HepG2 (cell line): ENCODE measurements at regions not wholly inside any gene's neighbourhood (a gene's known extent, or its start where the extent isn't known, plus 50 kb on each side); places are given as distances from the start of the nearest gene placed in this dataset.

Source experiments
- ATAC-seq: fragments of 200-7000 bp; cut with Tn5 transposase; 3 replicates; pipeline ENCODE4 v1.9.1; 2020; ENCODE audit warnings: mild to moderate bottlenecking, moderate library complexity
- BruUV-seq: library from RNA; stranded (reverse); fragments of 400-500 nt; replicated peaks from 2 replicates; lab custom pipeline; 2021; lab: Mats Ljungman, UMichigan
- CTCF ChIA-PET: fragments of 300-600 bp; formaldehyde crosslinking; extraction: SDS; loops from one replicate; lab custom pipeline; 2021; ENCODE audit warnings: low total read pairs, inconsistent platforms, low intra/inter-chr PET ratio; lab: Yijun Ruan, JAX
- POLR2A ChIA-PET: fragments of 350-600 bp; sonication (Branson Sonifier 250); formaldehyde crosslinking; loops from one replicate; lab custom pipeline; 2020; ENCODE audit warnings: antibody characterized with exemption, inconsistent platforms; lab: Yijun Ruan, JAX
- DNase-seq: peaks from one replicate; pipeline ENCODE4 v3.0.0-alpha.2; 2015; ENCODE audit warnings: low spot score
- FAIRE-seq: peaks from 3 replicates; lab custom pipeline; 2011; peaks lifted over from hg19 to GRCh38; lab: Jason Lieb, UNC
- H2AFZ ChIP-seq: one replicate; pipeline ENCODE4 v1.6.1; 2011; ENCODE audit warnings: low read length, inconsistent platforms
- H3K27ac ChIP-seq: fragments of 300-600 bp; 3 replicates; pipeline ENCODE4 v1.8.0; 2011; ENCODE audit warnings: mixed run types, mild to moderate bottlenecking, mixed read lengths, low read length, inconsistent platforms; ENCODE audit not compliant: insufficient read depth; ENCODE audit errors: extremely low read length
- H3K27me3 ChIP-seq, 2 experiments: fragments of 200-600 bp in 1 of 2; 2 replicates in 1 of 2; 3 replicates in 1 of 2; pipeline versions ENCODE4 v1.6.0 to v1.8.0; 2011; ENCODE audit warnings: low read length in 2 of 2, mild to moderate bottlenecking in 2 of 2, moderate library complexity in 2 of 2, inconsistent platforms in 1 of 2; ENCODE audit not compliant: insufficient read depth in 2 of 2, control insufficient read depth in 1 of 2
- H3K36me3 ChIP-seq, 2 experiments: fragments of 200-600 bp in 1 of 2; replicated peaks in 1 of 2; 2 replicates in 1 of 2; 3 replicates in 1 of 2; pipeline versions ENCODE4 v1.5.1 to v1.8.0; 2011; ENCODE audit warnings: low read length in 2 of 2, inconsistent platforms in 1 of 2; ENCODE audit not compliant: insufficient read depth in 2 of 2, control insufficient read depth in 1 of 2
- H3K4me1 ChIP-seq: 2 replicates; pipeline ENCODE4 v1.5.1; 2012; ENCODE audit warnings: low read length, inconsistent platforms; ENCODE audit not compliant: insufficient read depth
- H3K4me2 ChIP-seq: 2 replicates; pipeline ENCODE4 v1.6.0; 2011; ENCODE audit warnings: low read depth, low read length, inconsistent platforms
- H3K4me3 ChIP-seq, 3 experiments: fragments of 200-600 bp in 1 of 3; sonication (generic), shearing (Covaris generic) in 1 of 3; replicated peaks in 1 of 3; 2 replicates each; pipeline ENCODE4 v1.5.1; 2011 to 2016; ENCODE audit warnings: low read length in 3 of 3, inconsistent platforms in 2 of 3, low read depth in 2 of 3, mild to moderate bottlenecking in 2 of 3, control low read depth in 1 of 3, mixed read lengths in 1 of 3; ENCODE audit not compliant: insufficient read depth in 1 of 3
- H3K79me2 ChIP-seq: one replicate; pipeline ENCODE4 v1.6.1; 2011; ENCODE audit warnings: low read length, inconsistent platforms; ENCODE audit not compliant: insufficient read depth
- H3K9ac ChIP-seq: 2 replicates; pipeline ENCODE4 v1.6.0; 2011; ENCODE audit warnings: mild to moderate bottlenecking, low read depth, low read length, inconsistent platforms; ENCODE audit not compliant: insufficient read depth
- H3K9me3 ChIP-seq: 2 replicates; pipeline ENCODE4 v1.5.1; 2012; ENCODE audit warnings: mild to moderate bottlenecking, low read length
- H4K20me1 ChIP-seq: 2 replicates; pipeline ENCODE4 v1.6.0; 2011; ENCODE audit warnings: inconsistent platforms, mild to moderate bottlenecking, low read length, moderate library complexity; ENCODE audit not compliant: insufficient read depth
- AHR ChIP-seq: IDR thresholded peaks from 2 replicates; pipeline ENCODE4 v1.6.1; 2018; ENCODE audit warnings: missing genetic modification reagents, missing compliant biosample characterization
- CREB1 ChIP-seq, 2 experiments: fragments of 450-650 bp in 1 of 2; IDR thresholded peaks; 2 replicates each; pipeline ENCODE4 v1.6.1; 2016 to 2017; ENCODE audit warnings: control low read depth in 1 of 2, mild to moderate bottlenecking in 1 of 2, missing compliant biosample characterization in 1 of 2, missing genetic modification characterization in 1 of 2
- FOXM1 ChIP-seq: sonication (generic); formaldehyde crosslinking; IDR thresholded peaks from 2 replicates; pipeline ENCODE4 v1.5.0; 2020; ENCODE audit warnings: missing genetic modification reagents
- GPN1 ChIP-seq: sonication (generic); formaldehyde crosslinking; IDR thresholded peaks from 2 replicates; pipeline ENCODE4 v1.5.1; 2020; ENCODE audit warnings: missing genetic modification reagents, borderline replicate concordance
- HOXD1 ChIP-seq: sonication (generic); formaldehyde crosslinking; IDR thresholded peaks from 2 replicates; pipeline ENCODE4 v1.5.0; 2020; ENCODE audit warnings: missing genetic modification reagents
- KDM2A ChIP-seq: sonication (generic); formaldehyde crosslinking; IDR thresholded peaks from 2 replicates; pipeline ENCODE4 v1.4.0; 2020; ENCODE audit warnings: low read depth, missing genetic modification reagents, borderline replicate concordance
- MTF1 ChIP-seq: sonication (generic); formaldehyde crosslinking; IDR thresholded peaks from 2 replicates; pipeline ENCODE4 v1.5.0; 2020; ENCODE audit warnings: missing genetic modification reagents
- ZNF383 ChIP-seq: sonication (generic); formaldehyde crosslinking; IDR thresholded peaks from 2 replicates; pipeline ENCODE4 v1.4.0; 2020; ENCODE audit warnings: missing genetic modification reagents, mild to moderate bottlenecking, borderline replicate concordance
- ZNF614 ChIP-seq: IDR thresholded peaks from 2 replicates; pipeline ENCODE4 v1.6.1; 2018; ENCODE audit warnings: missing biosample characterization, missing genetic modification reagents, inconsistent platforms, borderline replicate concordance
- ZNF615 ChIP-seq: sonication (generic); formaldehyde crosslinking; IDR thresholded peaks from 2 replicates; pipeline ENCODE4 v1.5.0; 2020; ENCODE audit warnings: mild to moderate bottlenecking, missing genetic modification reagents, borderline replicate concordance
- WGBS: methylation state at CpG from one replicate; pipeline ENCODE4 v1.1.6; 2017; ENCODE audit warnings: low lambda C conversion rate; 5-methylcytosine and 5-hydroxymethylcytosine counted together
- in situ Hi-C: cut with HindIII; loops from 2 replicates; pipeline ENCODE4 v1.10.0; 2017; ENCODE audit warnings: low pct_unique_long_range_greater_than_20kb; ENCODE audit not compliant: extremely low pct_ligation_motif_present
- intact Hi-C: fragments of 100-400 bp; cut with micrococcal nuclease; formaldehyde crosslinking; loops from one replicate; pipeline ENCODE4 v1.10.0; 2022; ENCODE audit not compliant: unreplicated experiment
- TF ChIP-seq, protein P1 (sequence below): sonication (generic); formaldehyde crosslinking; IDR thresholded peaks from 2 replicates; pipeline ENCODE4 v1.4.0; 2020; ENCODE audit warnings: mild to moderate bottlenecking, missing genetic modification reagents
- TF ChIP-seq, protein P2 (sequence below): sonication (generic); formaldehyde crosslinking; IDR thresholded peaks from 2 replicates; pipeline ENCODE4 v1.4.0; 2020; ENCODE audit warnings: missing genetic modification reagents

DNA sequence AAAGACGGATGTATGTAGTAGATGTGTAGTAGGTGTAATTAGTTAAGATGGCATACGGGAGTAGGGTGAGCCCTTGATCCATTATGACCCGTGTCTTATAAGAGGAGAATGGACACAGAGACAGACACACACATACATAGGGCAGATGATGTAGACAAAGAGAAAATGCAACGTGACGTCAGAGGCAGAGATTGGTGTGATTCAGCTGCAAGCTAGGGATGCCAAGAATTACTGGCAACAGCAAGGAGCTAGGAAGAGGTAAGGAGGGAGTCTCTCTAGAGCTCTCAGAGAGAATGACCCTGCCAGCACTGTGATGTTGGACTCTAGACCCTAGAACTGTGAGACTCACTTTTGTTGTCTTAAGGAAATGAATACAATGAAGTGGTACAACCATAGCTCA lies 247.0 kb upstream of the HABP2 start:
- no peak for FAIRE-seq

DNA sequence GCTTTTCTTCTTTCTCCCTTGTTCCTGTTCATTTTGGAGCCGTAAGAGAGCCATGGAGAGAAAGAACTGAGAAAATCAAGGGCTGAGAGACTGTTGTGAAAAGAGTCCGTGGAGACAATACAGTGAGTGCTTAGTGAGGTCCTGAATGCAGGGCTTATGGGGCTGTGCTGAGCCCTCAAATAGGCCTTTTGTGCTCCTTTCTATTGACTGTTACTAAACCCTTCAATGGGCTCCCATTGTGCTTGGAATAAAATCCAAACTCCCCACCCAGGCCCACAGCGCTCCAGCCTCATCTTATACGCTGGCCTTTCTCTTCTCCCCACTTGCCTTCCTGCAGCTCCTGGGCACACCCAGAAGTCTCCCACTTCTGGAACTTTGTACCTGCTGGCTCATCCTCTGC lies 243.1 kb upstream of the HABP2 start:
- BruUV-seq = no TSS peak
- Histone ChIP-seq H3K4me1 (peaks cover 3% of the 10 kb centered on the region), H3K9ac (no peak overlapping the region), H4K20me1 (no peaks in the 10 kb centered on the region), H3K79me2 (no peaks in the 10 kb centered on the region), H3K36me3 (no peaks in the 10 kb centered on the region), H3K27me3 (no peaks in the 10 kb centered on the region; a peak in 1 of 5 replicates), H3K9me3 (no peaks in the 10 kb centered on the region), H3K4me2 (no peak overlapping the region), H3K4me3 (no peak overlapping the region), H2AFZ (no peak overlapping the region), H3K27ac (no peak overlapping the region)
- ChIA-PET POLR2A (no interaction called here), CTCF (no interaction called here)
- FAIRE-seq (no peak), DNase-seq (no peak), ATAC-seq (no peak)
- intact Hi-C loops (no loop called here), in situ Hi-C loops (no loop called here)
- 56% methylated on average over 4 of the region's 4 CpGs for WGBS
- no peak for TF ChIP-seq MTF1 (CRISPR knock-in tag)
- no peak for TF ChIP-seq AHR (CRISPR knock-in tag)
- TF ChIP-seq HOXD1 (CRISPR knock-in tag) = no peak
- no peak for TF ChIP-seq KDM2A
- TF ChIP-seq, protein P1, sequence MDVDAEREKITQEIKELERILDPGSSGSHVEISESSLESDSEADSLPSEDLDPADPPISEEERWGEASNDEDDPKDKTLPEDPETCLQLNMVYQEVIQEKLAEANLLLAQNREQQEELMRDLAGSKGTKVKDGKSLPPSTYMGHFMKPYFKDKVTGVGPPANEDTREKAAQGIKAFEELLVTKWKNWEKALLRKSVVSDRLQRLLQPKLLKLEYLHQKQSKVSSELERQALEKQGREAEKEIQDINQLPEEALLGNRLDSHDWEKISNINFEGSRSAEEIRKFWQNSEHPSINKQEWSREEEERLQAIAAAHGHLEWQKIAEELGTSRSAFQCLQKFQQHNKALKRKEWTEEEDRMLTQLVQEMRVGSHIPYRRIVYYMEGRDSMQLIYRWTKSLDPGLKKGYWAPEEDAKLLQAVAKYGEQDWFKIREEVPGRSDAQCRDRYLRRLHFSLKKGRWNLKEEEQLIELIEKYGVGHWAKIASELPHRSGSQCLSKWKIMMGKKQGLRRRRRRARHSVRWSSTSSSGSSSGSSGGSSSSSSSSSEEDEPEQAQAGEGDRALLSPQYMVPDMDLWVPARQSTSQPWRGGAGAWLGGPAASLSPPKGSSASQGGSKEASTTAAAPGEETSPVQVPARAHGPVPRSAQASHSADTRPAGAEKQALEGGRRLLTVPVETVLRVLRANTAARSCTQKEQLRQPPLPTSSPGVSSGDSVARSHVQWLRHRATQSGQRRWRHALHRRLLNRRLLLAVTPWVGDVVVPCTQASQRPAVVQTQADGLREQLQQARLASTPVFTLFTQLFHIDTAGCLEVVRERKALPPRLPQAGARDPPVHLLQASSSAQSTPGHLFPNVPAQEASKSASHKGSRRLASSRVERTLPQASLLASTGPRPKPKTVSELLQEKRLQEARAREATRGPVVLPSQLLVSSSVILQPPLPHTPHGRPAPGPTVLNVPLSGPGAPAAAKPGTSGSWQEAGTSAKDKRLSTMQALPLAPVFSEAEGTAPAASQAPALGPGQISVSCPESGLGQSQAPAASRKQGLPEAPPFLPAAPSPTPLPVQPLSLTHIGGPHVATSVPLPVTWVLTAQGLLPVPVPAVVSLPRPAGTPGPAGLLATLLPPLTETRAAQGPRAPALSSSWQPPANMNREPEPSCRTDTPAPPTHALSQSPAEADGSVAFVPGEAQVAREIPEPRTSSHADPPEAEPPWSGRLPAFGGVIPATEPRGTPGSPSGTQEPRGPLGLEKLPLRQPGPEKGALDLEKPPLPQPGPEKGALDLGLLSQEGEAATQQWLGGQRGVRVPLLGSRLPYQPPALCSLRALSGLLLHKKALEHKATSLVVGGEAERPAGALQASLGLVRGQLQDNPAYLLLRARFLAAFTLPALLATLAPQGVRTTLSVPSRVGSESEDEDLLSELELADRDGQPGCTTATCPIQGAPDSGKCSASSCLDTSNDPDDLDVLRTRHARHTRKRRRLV (CRISPR knock-in tag) = no peak
- TF ChIP-seq, protein P2, sequence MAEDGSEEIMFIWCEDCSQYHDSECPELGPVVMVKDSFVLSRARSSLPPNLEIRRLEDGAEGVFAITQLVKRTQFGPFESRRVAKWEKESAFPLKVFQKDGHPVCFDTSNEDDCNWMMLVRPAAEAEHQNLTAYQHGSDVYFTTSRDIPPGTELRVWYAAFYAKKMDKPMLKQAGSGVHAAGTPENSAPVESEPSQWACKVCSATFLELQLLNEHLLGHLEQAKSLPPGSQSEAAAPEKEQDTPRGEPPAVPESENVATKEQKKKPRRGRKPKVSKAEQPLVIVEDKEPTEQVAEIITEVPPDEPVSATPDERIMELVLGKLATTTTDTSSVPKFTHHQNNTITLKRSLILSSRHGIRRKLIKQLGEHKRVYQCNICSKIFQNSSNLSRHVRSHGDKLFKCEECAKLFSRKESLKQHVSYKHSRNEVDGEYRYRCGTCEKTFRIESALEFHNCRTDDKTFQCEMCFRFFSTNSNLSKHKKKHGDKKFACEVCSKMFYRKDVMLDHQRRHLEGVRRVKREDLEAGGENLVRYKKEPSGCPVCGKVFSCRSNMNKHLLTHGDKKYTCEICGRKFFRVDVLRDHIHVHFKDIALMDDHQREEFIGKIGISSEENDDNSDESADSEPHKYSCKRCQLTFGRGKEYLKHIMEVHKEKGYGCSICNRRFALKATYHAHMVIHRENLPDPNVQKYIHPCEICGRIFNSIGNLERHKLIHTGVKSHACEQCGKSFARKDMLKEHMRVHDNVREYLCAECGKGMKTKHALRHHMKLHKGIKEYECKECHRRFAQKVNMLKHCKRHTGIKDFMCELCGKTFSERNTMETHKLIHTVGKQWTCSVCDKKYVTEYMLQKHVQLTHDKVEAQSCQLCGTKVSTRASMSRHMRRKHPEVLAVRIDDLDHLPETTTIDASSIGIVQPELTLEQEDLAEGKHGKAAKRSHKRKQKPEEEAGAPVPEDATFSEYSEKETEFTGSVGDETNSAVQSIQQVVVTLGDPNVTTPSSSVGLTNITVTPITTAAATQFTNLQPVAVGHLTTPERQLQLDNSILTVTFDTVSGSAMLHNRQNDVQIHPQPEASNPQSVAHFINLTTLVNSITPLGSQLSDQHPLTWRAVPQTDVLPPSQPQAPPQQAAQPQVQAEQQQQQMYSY (CRISPR knock-in tag) = no peak
- no peak for TF ChIP-seq FOXM1 (CRISPR knock-in tag)
- no peak for TF ChIP-seq ZNF614 (CRISPR knock-in tag)
- TF ChIP-seq GPN1 (CRISPR knock-in tag) = no peak
- no peak for TF ChIP-seq ZNF615 (CRISPR knock-in tag)

More for the DNA sequence above, 247.0 kb upstream of the HABP2 start:
- Histone ChIP-seq H3K4me1 (peaks cover 18% of the 10 kb centered on the region), H3K4me2 (no peak overlapping the region), H3K9ac (no peak overlapping the region), H4K20me1 (no peaks in the 10 kb centered on the region), H3K79me2 (no peaks in the 10 kb centered on the region), H3K4me3 (no peak overlapping the region)
- in situ Hi-C loops = no loop called here
- ATAC-seq (no peak), DNase-seq (no peak)
- CTCF ChIA-PET = no interaction called here
- no TSS peak for BruUV-seq
- TF ChIP-seq CREB1 (IDR thresholded peaks at IDR 0.05) (peak; percentile 97), CREB1 (CRISPR knock-in tag; IDR thresholded peaks at IDR 0.05) (no peak), ZNF383 (no peak)
- TF ChIP-seq, all 625 proteins: peak for 1
- H3K27me3 ChIP-seq = no peaks in the 10 kb centered on the region; a peak in 1 of 5 replicates
- 25% methylated on average over 5 of the region's 5 CpGs for WGBS
- no peaks in the 10 kb centered on the region for H3K36me3 ChIP-seq
- no peak overlapping the region for H2AFZ ChIP-seq
- no peak overlapping the region for H3K27ac ChIP-seq
- no peaks in the 10 kb centered on the region for H3K9me3 ChIP-seq
- POLR2A ChIA-PET = no interaction called here
- intact Hi-C loops = no loop called here
